GM12878 (cell line): ENCODE measurements at regions not wholly inside any gene's neighbourhood (a gene's known extent, or its start where the extent isn't known, plus 50 kb on each side); places are given as distances from the start of the nearest gene placed in this dataset.

Experiments used
- ATAC-seq: fragments of 200-7000 bp; cut with Tn5 transposase; 3 replicates; pipeline ENCODE4 v1.9.1; 2020; ENCODE audit warnings: mild to moderate bottlenecking, moderate library complexity
- BruUV-seq: library from RNA; stranded (reverse); fragments of 400-500 nt; replicated peaks from 2 replicates; lab custom pipeline; 2021; lab: Mats Ljungman, UMichigan
- CTCF ChIA-PET: fragments of 300-600 bp; sonication (Branson Sonifier 250); formaldehyde crosslinking; extraction: SDS; loops from one replicate; lab custom pipeline; 2021; ENCODE audit warnings: inconsistent platforms; lab: Yijun Ruan, JAX
- POLR2A ChIA-PET: fragments of 350-600 bp; formaldehyde crosslinking; extraction: SDS; loops from one replicate; lab custom pipeline; 2021; ENCODE audit warnings: inconsistent platforms; lab: Charles Lee
- RAD21 ChIA-PET: fragments of 300-600 bp; sonication (Branson Sonifier 250); formaldehyde crosslinking; loops from one replicate; lab custom pipeline; 2023; ENCODE audit warnings: antibody characterized with exemption; ENCODE audit not compliant: unreplicated experiment; lab: Charles Lee
- SMC1A ChIA-PET: fragments of 300-600 bp; sonication (Branson Sonifier 250); formaldehyde crosslinking; loops from one replicate; lab custom pipeline; 2023; ENCODE audit not compliant: unreplicated experiment, uncharacterized antibody; lab: Charles Lee
- DNase-seq: peaks from one replicate; pipeline ENCODE4 v3.0.0-alpha.2; 2011; ENCODE audit warnings: low read depth, low spot score
- FAIRE-seq: peaks from 3 replicates; lab custom pipeline; 2011; peaks lifted over from hg19 to GRCh38; lab: Jason Lieb, UNC
- H2AFZ ChIP-seq: 2 replicates; pipeline ENCODE4 v1.6.0; 2011; ENCODE audit warnings: low read depth, low read length, control low read depth; ENCODE audit not compliant: control insufficient read depth
- H3K27ac ChIP-seq: 2 replicates; pipeline ENCODE4 v1.5.1; 2011; ENCODE audit warnings: control low read depth; ENCODE audit not compliant: control insufficient read depth, insufficient read depth
- H3K27me3 ChIP-seq, 2 experiments: replicated peaks in 1 of 2; 2 replicates each; pipeline versions ENCODE4 v1.6.0 to v1.6.1; 2011; ENCODE audit warnings: low read length in 1 of 2; ENCODE audit not compliant: control insufficient read depth in 2 of 2, insufficient read depth in 2 of 2
- H3K36me3 ChIP-seq, 2 experiments: 2 replicates each; pipeline ENCODE4 v1.5.1; 2011; ENCODE audit warnings: low read length in 1 of 2; ENCODE audit not compliant: control insufficient read depth in 2 of 2, insufficient read depth in 2 of 2
- H3K4me1 ChIP-seq: 2 replicates; pipeline ENCODE4 v1.6.1; 2011; ENCODE audit warnings: mild to moderate bottlenecking, low read length, moderate library complexity, mixed read lengths; ENCODE audit not compliant: control insufficient read depth, insufficient read depth
- H3K4me2 ChIP-seq: 2 replicates; pipeline ENCODE4 v1.6.0; 2011; ENCODE audit warnings: control low read depth; ENCODE audit not compliant: control insufficient read depth, insufficient read depth
- H3K4me3 ChIP-seq: fragments of 200-600 bp; sonication (generic); 2 replicates; pipeline ENCODE4 v1.5.1; 2016
- H3K79me2 ChIP-seq: 2 replicates; pipeline ENCODE4 v1.6.0; 2011; ENCODE audit warnings: low read length; ENCODE audit not compliant: control insufficient read depth, insufficient read depth
- H3K9ac ChIP-seq: 2 replicates; pipeline ENCODE4 v1.8.0; 2011; ENCODE audit warnings: low read length, control low read depth, mixed read lengths; ENCODE audit not compliant: control insufficient read depth, insufficient read depth
- H3K9me3 ChIP-seq: replicated peaks from 3 replicates; pipeline ENCODE4 v1.5.1; 2011; ENCODE audit warnings: mild to moderate bottlenecking, low read length; ENCODE audit not compliant: control insufficient read depth, insufficient read depth
- H4K20me1 ChIP-seq: 2 replicates; pipeline ENCODE4 v1.6.0; 2011; ENCODE audit not compliant: control insufficient read depth, insufficient read depth
- ATF2 ChIP-seq: IDR thresholded peaks from 2 replicates; pipeline ENCODE4 v1.6.1; 2012; ENCODE audit warnings: low read length, inconsistent platforms
- CHD2 ChIP-seq: IDR thresholded peaks from 2 replicates; pipeline ENCODE4 v1.6.1; 2011; ENCODE audit warnings: low read depth, low read length, improper control_type of control experiment, borderline replicate concordance
- GABPA ChIP-seq: IDR thresholded peaks from 2 replicates; pipeline ENCODE4 v1.6.1; 2014; ENCODE audit warnings: antibody characterized with exemption, low read depth, mild to moderate bottlenecking, inconsistent platforms
- HCFC1 ChIP-seq: fragments of 150-350 bp; IDR thresholded peaks from 2 replicates; pipeline ENCODE4 v1.6.1; 2014; ENCODE audit warnings: low read length
- HSF1 ChIP-seq: fragments of 150-350 bp; IDR thresholded peaks from 2 replicates; pipeline ENCODE4 v1.6.1; 2014; ENCODE audit warnings: mild to moderate bottlenecking, low read depth, low read length
- IRF3 ChIP-seq: fragments of 450-650 bp; IDR thresholded peaks from 2 replicates; pipeline ENCODE4 v1.6.1; 2014; ENCODE audit warnings: mild to moderate bottlenecking
- MLLT1 ChIP-seq: fragments of 450-650 bp; IDR thresholded peaks from 2 replicates; pipeline ENCODE4 v1.6.1; 2016; ENCODE audit warnings: mild to moderate bottlenecking
- MYC ChIP-seq: IDR thresholded peaks from 2 replicates; pipeline ENCODE4 v1.6.1; 2011; ENCODE audit warnings: mild to moderate bottlenecking, low read length, moderate library complexity, inconsistent platforms; ENCODE audit not compliant: insufficient read depth, insufficient replicate concordance, insufficient read length, severe bottlenecking
- PML ChIP-seq: IDR thresholded peaks from 2 replicates; pipeline ENCODE4 v1.6.1; 2012; ENCODE audit warnings: low read length, inconsistent platforms
- POLR2A ChIP-seq: IDR thresholded peaks from 2 replicates; pipeline ENCODE4 v1.6.1; 2011; ENCODE audit warnings: low read depth, mild to moderate bottlenecking, low read length
- RCOR1 ChIP-seq: conservative IDR thresholded peaks from 2 replicates; pipeline ENCODE4 v1.6.1; 2012; ENCODE audit warnings: low read depth, low read length, improper control_type of control experiment
- RFX5 ChIP-seq: IDR thresholded peaks from 2 replicates; pipeline ENCODE4 v1.6.1; 2011; ENCODE audit warnings: low read depth, low read length, improper control_type of control experiment
- WGBS: methylation state at CpG from one replicate; pipeline ENCODE4 v1.1.6; 2016; ENCODE audit warnings: low lambda C conversion rate; ENCODE audit not compliant: insufficient replicate concordance, insufficient coverage; ENCODE audit errors: missing lambda C conversion rate; 5-methylcytosine and 5-hydroxymethylcytosine counted together
- in situ Hi-C: fragments of 300-500 bp; cut with MboI; formaldehyde crosslinking; loops from 9 replicates; pipeline ENCODE4 v1.14.3; 2018; ENCODE audit warnings: mixed read lengths
- intact Hi-C: fragments of 100-400 bp; cut with micrococcal nuclease; formaldehyde crosslinking; loops from one replicate; pipeline ENCODE4 v1.14.2; 2022; ENCODE audit not compliant: unreplicated experiment

GRCh38 chr18:24999650-25000267 lies 352.2 kb downstream of the ZNF521 start:
- no peak for DNase-seq
- in situ Hi-C loops = no loop called here
- no peak overlapping the region for H2AFZ ChIP-seq
- CTCF ChIA-PET = no interaction called here
- no peaks in the 10 kb centered on the region for H3K4me1 ChIP-seq
- TF ChIP-seq MYC = no peak
- SMC1A ChIA-PET = no interaction called here
- H3K4me3 ChIP-seq = no peak overlapping the region
- H3K27me3 ChIP-seq = no peaks in the 10 kb centered on the region
- no peak for FAIRE-seq
- no peaks in the 10 kb centered on the region for H3K79me2 ChIP-seq
- H3K9ac ChIP-seq = no peak overlapping the region
- H3K9me3 ChIP-seq = no peaks in the 10 kb centered on the region
- WGBS = 9% methylated on average over 3 of the region's 3 CpGs
- H4K20me1 ChIP-seq = no peaks in the 10 kb centered on the region
- no peak for ATAC-seq
- H3K27ac ChIP-seq = no peak overlapping the region
- RAD21 ChIA-PET = no interaction called here
- no peak overlapping the region for H3K4me2 ChIP-seq
- no TSS peak for BruUV-seq
- no peaks in the 10 kb centered on the region for H3K36me3 ChIP-seq
- intact Hi-C loops = no loop called here
- POLR2A ChIA-PET = no interaction called here

GRCh38 chr18:25001803-25002202 lies 350.2 kb downstream of the ZNF521 start:
- H3K4me1 ChIP-seq = no peaks in the 10 kb centered on the region
- no peaks in the 10 kb centered on the region for H3K36me3 ChIP-seq
- intact Hi-C loops = no loop called here
- ChIA-PET CTCF (no interaction called here), POLR2A (no interaction called here), RAD21 (no interaction called here), SMC1A (interaction anchor here (1.0 to 1.4 kb wide), 2 partner anchors 9 to 11 kb away, joined by 3 read pairs; no protein-coding TSS in a partner anchor)
- no peak overlapping the region for H3K4me2 ChIP-seq
- no peak overlapping the region for H3K4me3 ChIP-seq
- no peak for DNase-seq
- in situ Hi-C loops = no loop called here
- no TSS peak for BruUV-seq
- no peak overlapping the region for H2AFZ ChIP-seq
- no peaks in the 10 kb centered on the region for H3K79me2 ChIP-seq
- ATAC-seq = no peak
- H4K20me1 ChIP-seq = no peaks in the 10 kb centered on the region
- H3K9ac ChIP-seq = no peak overlapping the region
- H3K27me3 ChIP-seq = no peaks in the 10 kb centered on the region
- WGBS = 20% methylated on average over 2 of the region's 2 CpGs
- FAIRE-seq = no peak
- TF ChIP-seq RFX5 (no peak), POLR2A (no peak), GABPA (no peak), MLLT1 (no peak), RCOR1 (no peak), ATF2 (no peak), HCFC1 (no peak), PML (no peak), CHD2 (no peak), HSF1 (no peak), IRF3 (no peak)
- H3K27ac ChIP-seq = no peak overlapping the region
- H3K9me3 ChIP-seq = no peaks in the 10 kb centered on the region
